ENCODE measurements at regions not wholly inside any gene's neighbourhood (a gene's known extent, or its start where the extent isn't known, plus 50 kb on each side); places are given as distances from the start of the nearest gene placed in this dataset.
A peak's percentile ranks its signal among the peaks of the same experiment; 100 is the strongest.

GRCh38 chr12:127209318-127209717 is 1057.7 kb upstream of the TMEM132C start:
- Histone ChIP-seq H3K27me3 (no peaks in the 10 kb centered on the region), H3K9ac (no peak overlapping the region), H3F3A (ENCODE audit: low read depth) (no peaks in the 10 kb centered on the region), H3K27ac (no peak overlapping the region), H3K9me3 (ENCODE audit: low read depth) (no peaks in the 10 kb centered on the region), H3K4me2 (no peak overlapping the region), H3K4me3 (no peak overlapping the region), H3K4me1 (peaks cover 4% of the 10 kb centered on the region), H4K20me1 (ENCODE audit: low read depth) (no peaks in the 10 kb centered on the region), H3K79me2 (ENCODE audit: low read depth) (no peaks in the 10 kb centered on the region), H2AFZ (replicated peaks) (no peak overlapping the region), H3K36me3 (no peaks in the 10 kb centered on the region)
- no peak for DNase-seq (ENCODE audit: low spot score)
- Mint-ChIP-seq H3K4me1 (no peaks in the 10 kb centered on the region), H3K27me3 (ENCODE audit: insufficient read depth, low read depth) (peaks cover 3% of the 10 kb centered on the region), H3K9me3 (no peaks in the 10 kb centered on the region), H3K4me3 (no peak overlapping the region), H3K36me3 (no peaks in the 10 kb centered on the region), H3K27ac (no peak overlapping the region)
- no peak for TF ChIP-seq EZH2phosphoT487 (IDR thresholded peaks at IDR 0.05)
- TF ChIP-seq EZH2 (IDR thresholded peaks at IDR 0.05) = no peak
- no peak for TF ChIP-seq CTCF (IDR thresholded peaks at IDR 0.05)

- Mint-ChIP-seq H3K4me1 (no peaks in the 10 kb centered on the region), H3K36me3 (no peaks in the 10 kb centered on the region), H3K4me3 (no peak overlapping the region), H3K27ac (no peak overlapping the region), H3K27me3 (ENCODE audit: insufficient read depth, low read depth) (peaks cover 3% of the 10 kb centered on the region), H3K9me3 (no peaks in the 10 kb centered on the region)
- no peak for DNase-seq (ENCODE audit: low spot score)
- H3K9ac ChIP-seq = no peak overlapping the region
- H4K20me1 ChIP-seq (ENCODE audit: low read depth) = no peaks in the 10 kb centered on the region
- H2AFZ ChIP-seq (replicated peaks) = no peak overlapping the region
- H3K4me1 ChIP-seq = peaks cover 4% of the 10 kb centered on the region
- no peaks in the 10 kb centered on the region for H3K9me3 ChIP-seq (ENCODE audit: low read depth)
- H3K36me3 ChIP-seq = no peaks in the 10 kb centered on the region
- H3K4me2 ChIP-seq = no peak overlapping the region
- no peaks in the 10 kb centered on the region for H3F3A ChIP-seq (ENCODE audit: low read depth)
- no peak for TF ChIP-seq EZH2 (IDR thresholded peaks at IDR 0.05)
- TF ChIP-seq CTCF (IDR thresholded peaks at IDR 0.05) = no peak
- no peak overlapping the region for H3K4me3 ChIP-seq
- H3K79me2 ChIP-seq (ENCODE audit: low read depth) = no peaks in the 10 kb centered on the region
- H3K27me3 ChIP-seq = no peaks in the 10 kb centered on the region
- no peak overlapping the region for H3K27ac ChIP-seq
These were observed 1052.8 kb upstream of the TMEM132C start for GRCh38 chr12:127214186-127214585.

GRCh38 chr12:127223011-127223410 is 1044.0 kb upstream of the TMEM132C start:
- Histone ChIP-seq H3K4me1 (peaks cover 6% of the 10 kb centered on the region), H3K9ac (no peak overlapping the region), H2AFZ (replicated peaks) (peak overlapping the region; percentile 91), H3K9me3 (ENCODE audit: low read depth) (no peaks in the 10 kb centered on the region), H3K36me3 (no peaks in the 10 kb centered on the region), H3F3A (ENCODE audit: low read depth) (no peaks in the 10 kb centered on the region), H3K4me3 (no peak overlapping the region), H3K27me3 (no peaks in the 10 kb centered on the region), H3K79me2 (ENCODE audit: low read depth) (no peaks in the 10 kb centered on the region), H3K27ac (no peak overlapping the region), H4K20me1 (ENCODE audit: low read depth) (no peaks in the 10 kb centered on the region), H3K4me2 (no peak overlapping the region)
- Mint-ChIP-seq H3K36me3 (no peaks in the 10 kb centered on the region), H3K27me3 (ENCODE audit: insufficient read depth, low read depth) (peaks cover 2% of the 10 kb centered on the region), H3K4me3 (no peak overlapping the region), H3K4me1 (no peaks in the 10 kb centered on the region), H3K27ac (no peak overlapping the region), H3K9me3 (no peaks in the 10 kb centered on the region)
- DNase-seq (ENCODE audit: low spot score) = no peak
- no peak for TF ChIP-seq CTCF (IDR thresholded peaks at IDR 0.05)
- TF ChIP-seq EZH2 (IDR thresholded peaks at IDR 0.05) = no peak
- TF ChIP-seq EZH2phosphoT487 (IDR thresholded peaks at IDR 0.05) = no peak

- no peak for TF ChIP-seq CTCF (IDR thresholded peaks at IDR 0.05)
- TF ChIP-seq EZH2 (IDR thresholded peaks at IDR 0.05) = no peak
- TF ChIP-seq EZH2phosphoT487 (IDR thresholded peaks at IDR 0.05) = no peak
- Mint-ChIP-seq H3K4me1 (no peaks in the 10 kb centered on the region), H3K27me3 (ENCODE audit: insufficient read depth, low read depth) (peaks cover 2% of the 10 kb centered on the region), H3K9me3 (no peaks in the 10 kb centered on the region), H3K36me3 (no peaks in the 10 kb centered on the region), H3K27ac (no peak overlapping the region), H3K4me3 (no peak overlapping the region)
- Histone ChIP-seq H3K4me1 (peaks cover 6% of the 10 kb centered on the region), H3K27me3 (no peaks in the 10 kb centered on the region), H3K79me2 (ENCODE audit: low read depth) (no peaks in the 10 kb centered on the region), H3K9me3 (ENCODE audit: low read depth) (no peaks in the 10 kb centered on the region), H4K20me1 (ENCODE audit: low read depth) (no peaks in the 10 kb centered on the region), H2AFZ (replicated peaks) (peak overlapping the region; percentile 91), H3K4me3 (no peak overlapping the region), H3K4me2 (no peak overlapping the region), H3F3A (ENCODE audit: low read depth) (no peaks in the 10 kb centered on the region), H3K27ac (no peak overlapping the region), H3K36me3 (no peaks in the 10 kb centered on the region), H3K9ac (no peak overlapping the region)
- peak; percentile 4 for DNase-seq (ENCODE audit: low spot score)
These were observed 1043.2 kb upstream of the TMEM132C start for GRCh38 chr12:127223731-127224130.
